Hepatocyte (in vitro differentiated cells): ENCODE measurements at regions not wholly inside any gene's neighbourhood (a gene's known extent, or its start where the extent isn't known, plus 50 kb on each side); places are given as distances from the start of the nearest gene placed in this dataset.

Experiments
- EZH2 ChIP-seq: fragments of 200-600 bp; sonication (generic); IDR thresholded peaks from 2 replicates; pipeline ENCODE4 v1.6.1; 2016; ENCODE audit warnings: antibody characterized with exemption, mild to moderate bottlenecking, borderline replicate concordance
- EZH2phosphoT487 ChIP-seq: fragments of 200-600 bp; sonication (generic); IDR thresholded peaks from one replicate; pipeline ENCODE4 v1.6.1; 2018; ENCODE audit warnings: antibody characterized with exemption, mild to moderate bottlenecking, low read depth, moderate library complexity; ENCODE audit not compliant: unreplicated experiment, severe bottlenecking
- TF ChIP-seq, protein P1 (sequence below): fragments of 200-600 bp; sonication (generic); IDR thresholded peaks from 2 replicates; pipeline ENCODE4 v1.5.1; 2016; ENCODE audit warnings: antibody characterized with exemption, mild to moderate bottlenecking; ENCODE audit not compliant: poor library complexity

DNA sequence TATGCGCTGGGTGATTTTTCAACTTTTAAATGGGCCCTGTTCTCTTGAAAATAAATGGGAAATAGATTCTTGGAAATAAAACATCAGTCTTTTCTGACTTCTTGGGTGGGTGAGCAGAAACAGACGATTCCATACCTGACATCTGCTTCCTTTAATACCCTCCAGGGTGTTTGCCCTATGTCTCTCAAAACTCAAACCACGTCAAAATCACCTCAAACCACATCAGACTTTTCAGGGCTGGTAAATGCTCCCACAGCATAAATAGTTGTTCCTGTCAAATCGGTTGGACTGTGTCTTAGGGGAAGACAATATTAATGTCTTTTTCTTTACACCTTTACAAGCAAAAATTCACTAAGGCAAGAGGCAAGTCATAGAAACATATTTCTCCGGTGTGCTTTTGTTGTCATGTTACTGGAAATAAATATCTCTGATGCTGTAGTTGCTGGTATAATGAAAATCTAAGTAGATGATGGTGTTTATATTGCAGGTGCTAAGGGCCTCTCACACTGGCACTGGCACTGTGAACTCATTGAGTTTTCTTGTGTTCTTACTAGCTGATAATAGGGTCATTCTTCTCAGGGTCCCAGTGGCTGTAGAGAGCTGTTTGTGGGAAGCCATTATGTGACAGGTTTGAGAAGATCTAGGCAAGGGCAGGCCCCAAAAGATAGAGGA, 380.4 kb downstream of the RAPGEF2 start:
- TF ChIP-seq, protein P1, sequence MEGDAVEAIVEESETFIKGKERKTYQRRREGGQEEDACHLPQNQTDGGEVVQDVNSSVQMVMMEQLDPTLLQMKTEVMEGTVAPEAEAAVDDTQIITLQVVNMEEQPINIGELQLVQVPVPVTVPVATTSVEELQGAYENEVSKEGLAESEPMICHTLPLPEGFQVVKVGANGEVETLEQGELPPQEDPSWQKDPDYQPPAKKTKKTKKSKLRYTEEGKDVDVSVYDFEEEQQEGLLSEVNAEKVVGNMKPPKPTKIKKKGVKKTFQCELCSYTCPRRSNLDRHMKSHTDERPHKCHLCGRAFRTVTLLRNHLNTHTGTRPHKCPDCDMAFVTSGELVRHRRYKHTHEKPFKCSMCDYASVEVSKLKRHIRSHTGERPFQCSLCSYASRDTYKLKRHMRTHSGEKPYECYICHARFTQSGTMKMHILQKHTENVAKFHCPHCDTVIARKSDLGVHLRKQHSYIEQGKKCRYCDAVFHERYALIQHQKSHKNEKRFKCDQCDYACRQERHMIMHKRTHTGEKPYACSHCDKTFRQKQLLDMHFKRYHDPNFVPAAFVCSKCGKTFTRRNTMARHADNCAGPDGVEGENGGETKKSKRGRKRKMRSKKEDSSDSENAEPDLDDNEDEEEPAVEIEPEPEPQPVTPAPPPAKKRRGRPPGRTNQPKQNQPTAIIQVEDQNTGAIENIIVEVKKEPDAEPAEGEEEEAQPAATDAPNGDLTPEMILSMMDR = no peak
- no peak for TF ChIP-seq EZH2phosphoT487
- no peak for TF ChIP-seq EZH2
